ENCODE measurements at regions not wholly inside any gene's neighbourhood (a gene's known extent, or its start where the extent isn't known, plus 50 kb on each side); places are given as distances from the start of the nearest gene placed in this dataset.

- H4K20me1 ChIP-seq (ENCODE audit: insufficient read depth, low read length): no peaks in the 10 kb centered on the region
- no peaks in the 10 kb centered on the region for H3K9me2 ChIP-seq (replicated peaks; ENCODE audit: insufficient read depth, low read length)
- H3F3A ChIP-seq (ENCODE audit: insufficient read depth, low read length): no peaks in the 10 kb centered on the region
- no peak overlapping the region for H3K4me2 ChIP-seq (ENCODE audit: low read depth, low read length)
- TF ChIP-seq EZH2phosphoT487 (IDR thresholded peaks at IDR 0.05; ENCODE audit: low read length) (no peak), EZH2 (optimal IDR thresholded peaks at IDR 0.05; ENCODE audit: low read depth, low read length) (no peak), CTCF (IDR thresholded peaks at IDR 0.05; ENCODE audit: low read length) (no peak)
- no peaks in the 10 kb centered on the region for H3K4me1 ChIP-seq (ENCODE audit: low read length)
- no peak overlapping the region for H2AFZ ChIP-seq (ENCODE audit: low read length)
- no peaks in the 10 kb centered on the region for H3K27me3 ChIP-seq (replicated peaks; ENCODE audit: insufficient read depth, low read length)
- H3K79me2 ChIP-seq (ENCODE audit: low read length): no peaks in the 10 kb centered on the region
- no peaks in the 10 kb centered on the region for H3K36me3 ChIP-seq (replicated peaks; ENCODE audit: insufficient read depth, low read length)
- H3K4me3 ChIP-seq (ENCODE audit: low read length): no peak overlapping the region
- H3K9ac ChIP-seq (ENCODE audit: low read length): no peak overlapping the region
- no peak overlapping the region for H3K27ac ChIP-seq (ENCODE audit: low read length)
- H3K9me3 ChIP-seq (replicated peaks; ENCODE audit: insufficient read depth, low read length): no peaks in the 10 kb centered on the region
- no peak for DNase-seq
Observed at GRCh38 chr6:156175971-156176421, 601.2 kb upstream of the ARID1B start.

- Histone ChIP-seq H4K20me1 (ENCODE audit: insufficient read depth, low read length) (no peaks in the 10 kb centered on the region), H3K27me3 (replicated peaks; ENCODE audit: insufficient read depth, low read length) (no peaks in the 10 kb centered on the region), H3F3A (ENCODE audit: insufficient read depth, low read length) (no peaks in the 10 kb centered on the region), H3K9me2 (replicated peaks; ENCODE audit: insufficient read depth, low read length) (no peaks in the 10 kb centered on the region), H3K79me2 (ENCODE audit: low read length) (no peaks in the 10 kb centered on the region), H3K27ac (ENCODE audit: low read length) (no peak overlapping the region), H2AFZ (ENCODE audit: low read length) (no peak overlapping the region), H3K4me1 (ENCODE audit: low read length) (no peaks in the 10 kb centered on the region), H3K4me3 (ENCODE audit: low read length) (no peak overlapping the region), H3K9ac (ENCODE audit: low read length) (no peak overlapping the region), H3K36me3 (replicated peaks; ENCODE audit: insufficient read depth, low read length) (no peaks in the 10 kb centered on the region), H3K9me3 (replicated peaks; ENCODE audit: insufficient read depth, low read length) (no peaks in the 10 kb centered on the region), H3K4me2 (ENCODE audit: low read depth, low read length) (no peak overlapping the region)
- TF ChIP-seq CTCF (IDR thresholded peaks at IDR 0.05; ENCODE audit: low read length) (no peak), EZH2 (optimal IDR thresholded peaks at IDR 0.05; ENCODE audit: low read depth, low read length) (no peak), EZH2phosphoT487 (IDR thresholded peaks at IDR 0.05; ENCODE audit: low read length) (no peak)
- no peak for DNase-seq
Observed at GRCh38 chr6:156175433-156175832, 601.7 kb upstream of the ARID1B start.

GRCh38 chr6:156174031-156174890 lies 602.9 kb upstream of the ARID1B start:
- no peak overlapping the region for H3K4me2 ChIP-seq (ENCODE audit: low read depth, low read length)
- H3K79me2 ChIP-seq (ENCODE audit: low read length): no peaks in the 10 kb centered on the region
- no peaks in the 10 kb centered on the region for H4K20me1 ChIP-seq (ENCODE audit: insufficient read depth, low read length)
- H2AFZ ChIP-seq (ENCODE audit: low read length): no peak overlapping the region
- H3K4me1 ChIP-seq (ENCODE audit: low read length): no peaks in the 10 kb centered on the region
- no peak overlapping the region for H3K27ac ChIP-seq (ENCODE audit: low read length)
- H3K4me3 ChIP-seq (ENCODE audit: low read length): no peak overlapping the region
- TF ChIP-seq CTCF (IDR thresholded peaks at IDR 0.05; ENCODE audit: low read length) (no peak), EZH2phosphoT487 (IDR thresholded peaks at IDR 0.05; ENCODE audit: low read length) (no peak), EZH2 (optimal IDR thresholded peaks at IDR 0.05; ENCODE audit: low read depth, low read length) (no peak)
- H3K27me3 ChIP-seq (replicated peaks; ENCODE audit: insufficient read depth, low read length): no peaks in the 10 kb centered on the region
- no peaks in the 10 kb centered on the region for H3K9me2 ChIP-seq (replicated peaks; ENCODE audit: insufficient read depth, low read length)
- no peaks in the 10 kb centered on the region for H3K36me3 ChIP-seq (replicated peaks; ENCODE audit: insufficient read depth, low read length)
- DNase-seq: no peak
- no peak overlapping the region for H3K9ac ChIP-seq (ENCODE audit: low read length)
- no peaks in the 10 kb centered on the region for H3F3A ChIP-seq (ENCODE audit: insufficient read depth, low read length)
- no peaks in the 10 kb centered on the region for H3K9me3 ChIP-seq (replicated peaks; ENCODE audit: insufficient read depth, low read length)
